SU-DHL-6 (cell line): ENCODE measurements at regions not wholly inside any gene's neighbourhood (a gene's known extent, or its start where the extent isn't known, plus 50 kb on each side); places are given as distances from the start of the nearest gene placed in this dataset.

Experiments
- H2AFZ ChIP-seq: fragments of 200-600 bp; sonication (generic); 2 replicates; pipeline ENCODE4 v1.6.1; 2014; ENCODE audit warnings: low read depth, mild to moderate bottlenecking, moderate library complexity, mixed read lengths, antibody characterized with exemption, low read length; ENCODE audit not compliant: severe bottlenecking
- H3F3A ChIP-seq: fragments of 200-600 bp; shearing (Covaris generic); 2 replicates; pipeline ENCODE4 v1.6.0; 2016; ENCODE audit warnings: antibody characterized with exemption, mild to moderate bottlenecking; ENCODE audit not compliant: insufficient read depth
- H3K27ac ChIP-seq: fragments of 200-600 bp; sonication (generic); 2 replicates; pipeline ENCODE4 v1.5.1; 2016; ENCODE audit warnings: low read depth, mild to moderate bottlenecking, low read length, moderate library complexity, mixed read lengths
- H3K27me3 ChIP-seq: fragments of 200-600 bp; sonication (generic), shearing (Covaris generic); 2 replicates; pipeline ENCODE4 v1.6.0; 2014; ENCODE audit warnings: mild to moderate bottlenecking, low read length
- H3K36me3 ChIP-seq: fragments of 200-600 bp; sonication (generic); 2 replicates; pipeline ENCODE4 v1.6.1; 2014; ENCODE audit warnings: mild to moderate bottlenecking, low read length, mixed read lengths
- H3K4me2 ChIP-seq: fragments of 300-600, 200-600 bp; shearing (Covaris generic), sonication (generic); 2 replicates; pipeline ENCODE4 v1.6.0; 2014; ENCODE audit warnings: low read length, low read depth, mild to moderate bottlenecking; ENCODE audit not compliant: poor library complexity, severe bottlenecking
- H3K4me3 ChIP-seq: fragments of 200-600 bp; sonication (generic); 2 replicates; pipeline ENCODE4 v1.5.1; 2014; ENCODE audit warnings: antibody characterized with exemption, low read length, mild to moderate bottlenecking, mixed read lengths; ENCODE audit not compliant: insufficient read depth, poor library complexity, severe bottlenecking
- H3K79me2 ChIP-seq: fragments of 200-600 bp; sonication (generic); 2 replicates; pipeline ENCODE4 v1.6.1; 2014; ENCODE audit warnings: mild to moderate bottlenecking, low read length, moderate library complexity; ENCODE audit not compliant: insufficient read depth
- H3K9ac ChIP-seq: fragments of 200-600 bp; sonication (generic); 2 replicates; pipeline ENCODE4 v1.7.0; 2014; ENCODE audit warnings: mild to moderate bottlenecking, low read length
- H3K9me2 ChIP-seq: fragments of 200-600 bp; sonication (generic); replicated peaks from 2 replicates; pipeline ENCODE4 v1.6.1; 2014; ENCODE audit warnings: low read length; ENCODE audit not compliant: insufficient read depth
- H3K9me3 ChIP-seq: fragments of 200-600 bp; sonication (generic); 2 replicates; pipeline ENCODE4 v1.6.1; 2014; ENCODE audit warnings: low read length, mixed read lengths; ENCODE audit not compliant: insufficient read depth
- H4K20me1 ChIP-seq: fragments of 200-600 bp; sonication (generic); 2 replicates; pipeline ENCODE4 v1.6.1; 2014; ENCODE audit warnings: low read depth, mild to moderate bottlenecking, antibody characterized with exemption, low read length, moderate library complexity, mixed read lengths
- CTCF ChIP-seq: fragments of 200-600 bp; sonication (generic); IDR thresholded peaks from one replicate; pipeline ENCODE4 v1.5.1; 2017; ENCODE audit warnings: antibody characterized with exemption, mild to moderate bottlenecking, low read length, moderate library complexity; ENCODE audit not compliant: insufficient read depth, poor library complexity, severe bottlenecking
- EZH2phosphoT487 ChIP-seq: fragments of 200-600 bp; sonication (generic), shearing (Covaris generic); conservative IDR thresholded peaks from 2 replicates; pipeline ENCODE4 v1.6.1; 2018; ENCODE audit warnings: mild to moderate bottlenecking, antibody characterized with exemption, low read length, moderate library complexity, mixed read lengths

- no peaks in the 10 kb centered on the region for H3K9me3 ChIP-seq
- no peak overlapping the region for H2AFZ ChIP-seq
- no peaks in the 10 kb centered on the region for H3K9me2 ChIP-seq
- no peak for TF ChIP-seq CTCF
- no peak overlapping the region for H3K4me2 ChIP-seq
- H3K9ac ChIP-seq = no peak overlapping the region
- H3K27ac ChIP-seq = no peak overlapping the region
- no peaks in the 10 kb centered on the region for H3K27me3 ChIP-seq
- no peaks in the 10 kb centered on the region for H3K79me2 ChIP-seq
- H3K36me3 ChIP-seq = no peaks in the 10 kb centered on the region; the same call in 1 of the 2 replicates
- H3F3A ChIP-seq = no peaks in the 10 kb centered on the region
- no peaks in the 10 kb centered on the region for H4K20me1 ChIP-seq
- no peak overlapping the region for H3K4me3 ChIP-seq
Measured at GRCh38 chr13:59514316-59514715, 649.4 kb downstream of the DIAPH3 start.

- no peaks in the 10 kb centered on the region for H3K9me3 ChIP-seq
Measured at GRCh38 chr13:59519819-59520218, 643.9 kb downstream of the DIAPH3 start.

GRCh38 chr13:59521549-59521948 lies 642.2 kb downstream of the DIAPH3 start:
- Histone ChIP-seq H3K9me2 (no peaks in the 10 kb centered on the region), H2AFZ (no peak overlapping the region), H3K4me3 (no peak overlapping the region), H3K79me2 (no peaks in the 10 kb centered on the region), H3K27ac (no peak overlapping the region), H3F3A (no peaks in the 10 kb centered on the region), H3K9ac (no peak overlapping the region), H3K4me2 (no peak overlapping the region), H3K9me3 (no peaks in the 10 kb centered on the region), H4K20me1 (no peaks in the 10 kb centered on the region), H3K36me3 (no peaks in the 10 kb centered on the region; the same call in 1 of the 2 replicates), H3K27me3 (no peaks in the 10 kb centered on the region)
- TF ChIP-seq CTCF (no peak), EZH2phosphoT487 (no peak)

More at GRCh38 chr13:59519819-59520218, 643.9 kb downstream of the DIAPH3 start:
- Histone ChIP-seq H3K27me3 (no peaks in the 10 kb centered on the region), H3K9me2 (no peaks in the 10 kb centered on the region), H3K27ac (no peak overlapping the region), H3K9ac (no peak overlapping the region), H3K36me3 (no peaks in the 10 kb centered on the region; the same call in 1 of the 2 replicates), H3K79me2 (no peaks in the 10 kb centered on the region), H3K4me2 (no peak overlapping the region), H3K4me3 (no peak overlapping the region), H2AFZ (no peak overlapping the region), H4K20me1 (no peaks in the 10 kb centered on the region), H3F3A (no peaks in the 10 kb centered on the region)
- no peak for TF ChIP-seq EZH2phosphoT487
- TF ChIP-seq CTCF = no peak
